ENCODE measurements at regions not wholly inside any gene's neighbourhood (a gene's known extent, or its start where the extent isn't known, plus 50 kb on each side); places are given as distances from the start of the nearest gene placed in this dataset.

DNA sequence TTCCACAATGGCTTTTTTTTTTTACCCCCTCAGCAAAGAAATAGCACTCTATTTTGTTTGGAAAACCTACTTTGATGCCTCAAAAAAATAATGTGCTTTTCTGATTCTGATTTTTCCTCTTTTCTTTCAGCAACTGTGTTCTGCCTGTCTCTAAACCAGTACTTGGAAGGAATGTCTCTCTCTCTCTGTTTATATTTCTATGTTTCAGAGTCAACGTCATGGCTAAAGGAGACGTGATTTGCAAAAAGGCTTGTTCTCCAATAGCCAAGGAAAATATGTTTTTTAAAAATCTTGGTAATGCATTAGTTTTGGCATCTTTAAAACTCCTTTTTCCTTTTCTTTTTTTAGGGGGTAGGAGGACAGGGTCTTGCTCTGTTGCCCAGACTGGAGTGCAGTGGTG, 56.0 kb upstream of the SDK1 start:
- intact Hi-C loops (cut with micrococcal nuclease) = no loop called here
- H3K27ac ChIP-seq (ENCODE audit: low read length) = no peak overlapping the region
- Mint-ChIP-seq H3K4me1 (no peaks in the 10 kb centered on the region), H3K27ac (no peak overlapping the region), H3K9me3 (no peaks in the 10 kb centered on the region), H3K36me3 (no peaks in the 10 kb centered on the region), H3K4me3 (no peak overlapping the region), H3K27me3 (ENCODE audit: low read depth in 2 of 2) (peaks cover 5 to 15% of the 10 kb centered on the region in 2 donors)
- H3K9me3 ChIP-seq (ENCODE audit: control insufficient read depth, insufficient read depth, low read length) = no peaks in the 10 kb centered on the region
- no peak overlapping the region for H3K4me3 ChIP-seq (ENCODE audit: low read length)
- WGBS (ENCODE audit: insufficient coverage) = 75% methylated on average over 2 of the region's 2 CpGs
- TF ChIP-seq, protein P1, sequence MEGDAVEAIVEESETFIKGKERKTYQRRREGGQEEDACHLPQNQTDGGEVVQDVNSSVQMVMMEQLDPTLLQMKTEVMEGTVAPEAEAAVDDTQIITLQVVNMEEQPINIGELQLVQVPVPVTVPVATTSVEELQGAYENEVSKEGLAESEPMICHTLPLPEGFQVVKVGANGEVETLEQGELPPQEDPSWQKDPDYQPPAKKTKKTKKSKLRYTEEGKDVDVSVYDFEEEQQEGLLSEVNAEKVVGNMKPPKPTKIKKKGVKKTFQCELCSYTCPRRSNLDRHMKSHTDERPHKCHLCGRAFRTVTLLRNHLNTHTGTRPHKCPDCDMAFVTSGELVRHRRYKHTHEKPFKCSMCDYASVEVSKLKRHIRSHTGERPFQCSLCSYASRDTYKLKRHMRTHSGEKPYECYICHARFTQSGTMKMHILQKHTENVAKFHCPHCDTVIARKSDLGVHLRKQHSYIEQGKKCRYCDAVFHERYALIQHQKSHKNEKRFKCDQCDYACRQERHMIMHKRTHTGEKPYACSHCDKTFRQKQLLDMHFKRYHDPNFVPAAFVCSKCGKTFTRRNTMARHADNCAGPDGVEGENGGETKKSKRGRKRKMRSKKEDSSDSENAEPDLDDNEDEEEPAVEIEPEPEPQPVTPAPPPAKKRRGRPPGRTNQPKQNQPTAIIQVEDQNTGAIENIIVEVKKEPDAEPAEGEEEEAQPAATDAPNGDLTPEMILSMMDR (IDR thresholded peaks at IDR 0.05) = no peak
- no peak for DNase-seq
- no peaks in the 10 kb centered on the region for H3K27me3 ChIP-seq (ENCODE audit: control insufficient read depth, insufficient read depth, low read length)
- no peaks in the 10 kb centered on the region for H3K4me1 ChIP-seq (ENCODE audit: control insufficient read depth, insufficient read depth, low read length)
- no peaks in the 10 kb centered on the region for H3K36me3 ChIP-seq (ENCODE audit: control insufficient read depth, insufficient read depth, low read length)
- ATAC-seq = no peak

DNA sequence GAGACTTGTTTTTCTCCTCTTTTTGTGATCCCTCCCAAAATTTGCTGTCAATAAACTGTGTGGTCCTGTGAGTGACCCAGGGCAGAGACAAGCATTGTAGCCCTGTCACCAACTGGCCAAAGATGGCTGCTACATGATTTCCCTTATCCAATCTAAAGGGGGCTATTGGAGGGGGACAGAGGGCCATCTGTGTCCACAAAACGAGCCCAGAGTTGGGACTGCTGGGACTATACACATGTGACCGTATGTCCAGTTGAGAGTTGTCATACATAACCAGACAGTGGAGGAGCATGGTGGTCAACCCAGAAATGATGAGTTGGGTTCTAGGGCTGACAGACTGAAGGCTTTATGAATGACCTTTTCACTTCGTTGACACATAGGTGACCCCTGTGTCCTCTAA, 55.3 kb upstream of the SDK1 start:
- H3K36me3 Mint-ChIP-seq = no peaks in the 10 kb centered on the region
- no peaks in the 10 kb centered on the region for H3K9me3 Mint-ChIP-seq
- no peak for ATAC-seq
- no peaks in the 10 kb centered on the region for H3K9me3 ChIP-seq (ENCODE audit: control insufficient read depth, insufficient read depth, low read length)
- no peaks in the 10 kb centered on the region for H3K4me1 ChIP-seq (ENCODE audit: control insufficient read depth, insufficient read depth, low read length)
- H3K4me3 Mint-ChIP-seq = no peak overlapping the region
- H3K36me3 ChIP-seq (ENCODE audit: control insufficient read depth, insufficient read depth, low read length) = no peaks in the 10 kb centered on the region
- no peak overlapping the region for H3K27ac ChIP-seq (ENCODE audit: low read length)
- H3K4me1 Mint-ChIP-seq = no peaks in the 10 kb centered on the region
- no peak overlapping the region for H3K4me3 ChIP-seq (ENCODE audit: low read length)
- H3K27me3 ChIP-seq (ENCODE audit: control insufficient read depth, insufficient read depth, low read length) = no peaks in the 10 kb centered on the region
- peaks cover 5 to 15% of the 10 kb centered on the region in 2 donors for H3K27me3 Mint-ChIP-seq (ENCODE audit: low read depth in 2 of 2)
- intact Hi-C loops (cut with micrococcal nuclease) = no loop called here
- TF ChIP-seq, protein P1 (IDR thresholded peaks at IDR 0.05) = no peak
- WGBS (ENCODE audit: insufficient coverage) = 68% methylated on average over 3 of the region's 3 CpGs
- H3K27ac Mint-ChIP-seq = no peak overlapping the region
- DNase-seq = no peak

DNA sequence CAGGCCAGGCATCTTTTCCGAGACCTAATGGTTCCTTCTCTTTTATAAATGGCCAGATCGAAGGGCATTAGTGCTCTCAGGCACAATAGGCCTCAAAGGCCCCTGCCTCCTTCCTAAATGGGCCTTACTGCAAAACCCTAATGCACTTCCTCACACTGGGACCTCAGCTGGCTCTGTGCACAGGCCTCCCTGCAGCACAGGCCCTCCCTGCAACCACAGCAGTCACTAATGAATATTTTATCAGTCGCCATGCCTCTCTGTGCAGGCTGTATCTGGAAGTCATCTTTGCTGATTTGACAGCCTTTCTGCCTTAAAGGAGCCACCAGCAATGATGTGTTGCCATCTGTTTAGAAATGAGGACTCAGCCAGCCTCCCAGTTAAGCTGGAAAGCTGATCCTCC, 54.9 kb upstream of the SDK1 start:
- H3K4me1 ChIP-seq (ENCODE audit: control insufficient read depth, insufficient read depth, low read length) = no peaks in the 10 kb centered on the region
- WGBS (ENCODE audit: insufficient coverage) = 83% methylated on average over 3 of the region's 3 CpGs
- DNase-seq (no peak), ATAC-seq (no peak)
- Mint-ChIP-seq H3K27me3 (ENCODE audit: low read depth in 2 of 2) (peaks cover 3 to 16% of the 10 kb centered on the region in 2 donors), H3K27ac (no peak overlapping the region), H3K4me3 (no peak overlapping the region), H3K36me3 (no peaks in the 10 kb centered on the region), H3K9me3 (no peaks in the 10 kb centered on the region), H3K4me1 (no peaks in the 10 kb centered on the region)
- no peaks in the 10 kb centered on the region for H3K36me3 ChIP-seq (ENCODE audit: control insufficient read depth, insufficient read depth, low read length)
- no peak overlapping the region for H3K4me3 ChIP-seq (ENCODE audit: low read length)
- TF ChIP-seq, protein P1 (IDR thresholded peaks at IDR 0.05) = no peak
- no peak overlapping the region for H3K27ac ChIP-seq (ENCODE audit: low read length)
- H3K9me3 ChIP-seq (ENCODE audit: control insufficient read depth, insufficient read depth, low read length) = no peaks in the 10 kb centered on the region
- H3K27me3 ChIP-seq (ENCODE audit: control insufficient read depth, insufficient read depth, low read length) = no peaks in the 10 kb centered on the region
- intact Hi-C loops (cut with micrococcal nuclease) = no loop called here

DNA sequence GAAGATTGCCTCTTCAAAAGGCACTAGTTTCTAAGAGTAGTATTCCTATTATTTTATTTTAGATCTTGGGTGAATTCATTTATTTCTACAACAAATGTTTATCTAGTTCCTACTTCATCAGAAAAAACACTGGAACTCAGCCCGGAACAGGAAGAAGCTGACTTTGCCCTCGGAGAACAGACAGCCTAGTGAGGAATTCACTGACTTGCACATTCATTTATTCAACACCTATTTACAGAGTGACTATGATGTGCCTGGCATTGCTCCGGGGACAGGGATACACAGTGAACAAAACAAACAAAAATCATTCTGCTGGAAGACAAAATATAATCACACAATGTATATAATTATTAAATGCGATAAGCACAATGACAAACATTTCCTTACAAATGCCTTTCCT, 54.4 kb upstream of the SDK1 start:
- intact Hi-C loops (cut with micrococcal nuclease) = no loop called here
- Mint-ChIP-seq H3K36me3 (no peaks in the 10 kb centered on the region), H3K4me3 (no peak overlapping the region), H3K4me1 (no peaks in the 10 kb centered on the region), H3K27me3 (ENCODE audit: low read depth in 2 of 2) (peaks cover 3 to 18% of the 10 kb centered on the region in 2 donors), H3K9me3 (no peaks in the 10 kb centered on the region), H3K27ac (no peak overlapping the region)
- no peaks in the 10 kb centered on the region for H3K27me3 ChIP-seq (ENCODE audit: control insufficient read depth, insufficient read depth, low read length)
- WGBS (ENCODE audit: insufficient coverage) = 97% methylated on average over 3 of the region's 4 CpGs
- no peak for DNase-seq
- ATAC-seq = no peak
- TF ChIP-seq, protein P1 (IDR thresholded peaks at IDR 0.05) = no peak
- no peaks in the 10 kb centered on the region for H3K4me1 ChIP-seq (ENCODE audit: control insufficient read depth, insufficient read depth, low read length)
- H3K27ac ChIP-seq (ENCODE audit: low read length) = no peak overlapping the region
- H3K4me3 ChIP-seq (ENCODE audit: low read length) = no peak overlapping the region
- no peaks in the 10 kb centered on the region for H3K36me3 ChIP-seq (ENCODE audit: control insufficient read depth, insufficient read depth, low read length)
- H3K9me3 ChIP-seq (ENCODE audit: control insufficient read depth, insufficient read depth, low read length) = no peaks in the 10 kb centered on the region

Data from natural killer cell (primary cell).